BJ (cell line): ENCODE measurements at regions not wholly inside any gene's neighbourhood (a gene's known extent, or its start where the extent isn't known, plus 50 kb on each side); places are given as distances from the start of the nearest gene placed in this dataset.

Experiments used
- CTCF ChIA-PET: fragments of 350-600 bp; formaldehyde crosslinking; extraction: SDS; loops from one replicate; lab custom pipeline; 2021; ENCODE audit warnings: antibody characterized with exemption, inconsistent platforms; lab: Yijun Ruan, JAX
- POLR2A ChIA-PET: fragments of 300-600 bp; sonication (Branson Sonifier 250); formaldehyde crosslinking; extraction: SDS; loops from one replicate; lab custom pipeline; 2021; ENCODE audit warnings: antibody characterized with exemption; lab: Charles Lee
- DNase-seq: peaks from one replicate; pipeline ENCODE4 v3.0.0-alpha.2; 2011; ENCODE audit warnings: low read depth
- H3K27me3 ChIP-seq: 2 replicates; pipeline ENCODE4 v1.6.0; 2011; ENCODE audit warnings: low read length; ENCODE audit not compliant: control insufficient read depth, insufficient read depth
- H3K36me3 ChIP-seq: 2 replicates; pipeline ENCODE4 v1.5.1; 2011; ENCODE audit warnings: low read length; ENCODE audit not compliant: control insufficient read depth, insufficient read depth
- H3K4me3 ChIP-seq: 2 replicates; pipeline ENCODE4 v1.5.1; 2011; ENCODE audit warnings: low read depth, mild to moderate bottlenecking, control low read depth, low read length
- TF ChIP-seq, protein P1 (sequence below): IDR thresholded peaks from 2 replicates; pipeline ENCODE4 v1.5.1; 2011; ENCODE audit warnings: low read depth, mild to moderate bottlenecking, control low read depth, inconsistent platforms, low read length, moderate library complexity; ENCODE audit not compliant: insufficient read depth

DNA sequence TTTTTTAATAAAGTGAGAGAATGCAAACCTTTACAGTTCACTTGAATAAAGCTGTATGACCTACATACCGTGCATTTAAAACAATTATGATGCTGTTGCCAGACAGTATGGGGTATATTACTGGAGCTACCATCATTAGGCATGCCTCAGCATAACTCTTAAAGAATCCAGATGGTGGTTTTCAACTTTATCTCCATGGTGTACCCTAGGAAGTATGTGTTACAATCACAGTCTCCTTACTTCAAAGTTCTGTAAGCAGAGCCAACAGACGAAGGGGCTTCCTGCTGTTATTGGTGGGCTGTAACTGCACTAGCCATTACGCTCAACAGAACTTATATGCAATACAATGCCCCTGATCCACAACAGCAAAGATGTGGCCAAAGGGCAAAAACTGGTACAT lies 803.3 kb downstream of the DTWD2 start:
- Histone ChIP-seq H3K4me3 (no peak overlapping the region), H3K27me3 (no peaks in the 10 kb centered on the region), H3K36me3 (no peaks in the 10 kb centered on the region)
- TF ChIP-seq, protein P1, sequence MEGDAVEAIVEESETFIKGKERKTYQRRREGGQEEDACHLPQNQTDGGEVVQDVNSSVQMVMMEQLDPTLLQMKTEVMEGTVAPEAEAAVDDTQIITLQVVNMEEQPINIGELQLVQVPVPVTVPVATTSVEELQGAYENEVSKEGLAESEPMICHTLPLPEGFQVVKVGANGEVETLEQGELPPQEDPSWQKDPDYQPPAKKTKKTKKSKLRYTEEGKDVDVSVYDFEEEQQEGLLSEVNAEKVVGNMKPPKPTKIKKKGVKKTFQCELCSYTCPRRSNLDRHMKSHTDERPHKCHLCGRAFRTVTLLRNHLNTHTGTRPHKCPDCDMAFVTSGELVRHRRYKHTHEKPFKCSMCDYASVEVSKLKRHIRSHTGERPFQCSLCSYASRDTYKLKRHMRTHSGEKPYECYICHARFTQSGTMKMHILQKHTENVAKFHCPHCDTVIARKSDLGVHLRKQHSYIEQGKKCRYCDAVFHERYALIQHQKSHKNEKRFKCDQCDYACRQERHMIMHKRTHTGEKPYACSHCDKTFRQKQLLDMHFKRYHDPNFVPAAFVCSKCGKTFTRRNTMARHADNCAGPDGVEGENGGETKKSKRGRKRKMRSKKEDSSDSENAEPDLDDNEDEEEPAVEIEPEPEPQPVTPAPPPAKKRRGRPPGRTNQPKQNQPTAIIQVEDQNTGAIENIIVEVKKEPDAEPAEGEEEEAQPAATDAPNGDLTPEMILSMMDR: no peak
- ChIA-PET CTCF (interaction anchor here (2.6 kb wide), 1 partner anchor 9 kb away, joined by 10 read pairs; no protein-coding TSS in a partner anchor), POLR2A (no interaction called here)
- no peak for DNase-seq

DNA sequence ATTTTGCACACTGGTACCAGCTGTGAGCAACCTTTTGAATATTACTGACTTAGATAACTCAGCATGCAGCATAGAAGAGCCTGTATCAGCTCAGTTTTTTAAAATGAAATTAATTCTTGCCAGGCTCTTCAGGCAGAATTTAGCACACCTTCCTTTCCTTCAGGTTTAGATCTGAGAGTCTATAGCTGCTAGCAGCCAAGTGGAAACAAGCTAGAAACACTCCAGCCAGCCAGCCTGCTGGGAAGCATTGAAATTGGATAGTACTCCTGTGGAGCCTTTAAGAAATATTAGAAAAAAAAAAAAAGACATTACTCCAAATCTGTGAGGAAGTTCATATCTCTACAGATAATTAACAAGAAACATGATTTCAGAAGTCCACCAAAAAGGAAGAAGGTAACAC lies 812.2 kb downstream of the DTWD2 start:
- TF ChIP-seq, protein P1: no peak
- ChIA-PET CTCF (no interaction called here), POLR2A (no interaction called here)
- no peak overlapping the region for H3K4me3 ChIP-seq
- no peak for DNase-seq
- H3K36me3 ChIP-seq: no peaks in the 10 kb centered on the region
- no peaks in the 10 kb centered on the region for H3K27me3 ChIP-seq

DNA sequence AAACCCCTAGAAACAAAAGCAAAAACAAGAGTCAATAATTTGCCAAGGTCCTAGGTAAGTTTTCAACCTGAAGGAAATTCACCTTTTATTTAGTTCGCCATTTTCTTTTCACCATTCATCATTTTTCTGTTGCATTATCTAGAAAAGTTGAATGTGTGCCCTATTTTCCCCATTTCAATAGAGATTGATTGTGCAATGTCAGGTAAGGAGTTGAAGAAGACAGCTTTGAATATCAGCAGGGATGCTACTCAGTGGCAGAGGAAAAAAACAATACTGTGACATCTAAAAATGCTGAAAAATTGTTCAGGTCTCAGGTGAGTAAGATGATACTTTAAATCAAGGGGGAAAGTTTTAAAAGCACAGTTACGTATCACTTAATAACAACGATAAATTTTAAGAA lies 813.7 kb downstream of the DTWD2 start:
- Histone ChIP-seq H3K4me3 (no peak overlapping the region), H3K27me3 (no peaks in the 10 kb centered on the region), H3K36me3 (no peaks in the 10 kb centered on the region)
- ChIA-PET CTCF (interaction anchor here (0.8 kb wide), 1 partner anchor 8 kb away, joined by 3 read pairs; no protein-coding TSS in a partner anchor), POLR2A (no interaction called here)
- TF ChIP-seq, protein P1: no peak
- no peak for DNase-seq

DNA sequence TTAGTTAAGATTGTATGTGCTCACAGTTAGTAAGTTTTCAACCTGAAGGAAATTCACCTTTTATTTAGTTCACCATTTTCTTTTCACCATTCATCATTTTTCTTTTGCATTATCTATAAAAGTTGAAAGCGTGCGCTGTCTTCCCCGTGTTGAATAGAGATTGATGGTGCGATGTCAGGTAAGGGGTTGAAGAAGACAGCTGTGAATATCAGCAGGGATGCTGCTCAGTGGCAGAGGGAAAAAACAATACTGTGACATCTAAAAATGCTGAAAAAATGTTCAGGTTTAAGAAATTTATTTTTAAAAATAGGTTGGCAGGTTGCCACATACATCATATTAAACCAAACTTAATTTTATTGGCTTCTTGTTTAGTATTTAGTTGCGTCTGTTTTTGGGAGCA lies 815.0 kb downstream of the DTWD2 start:
- ChIA-PET CTCF (no interaction called here), POLR2A (no interaction called here)
- Histone ChIP-seq H3K27me3 (no peaks in the 10 kb centered on the region), H3K36me3 (no peaks in the 10 kb centered on the region), H3K4me3 (no peak overlapping the region)
- no peak for DNase-seq
- TF ChIP-seq, protein P1: no peak

DNA sequence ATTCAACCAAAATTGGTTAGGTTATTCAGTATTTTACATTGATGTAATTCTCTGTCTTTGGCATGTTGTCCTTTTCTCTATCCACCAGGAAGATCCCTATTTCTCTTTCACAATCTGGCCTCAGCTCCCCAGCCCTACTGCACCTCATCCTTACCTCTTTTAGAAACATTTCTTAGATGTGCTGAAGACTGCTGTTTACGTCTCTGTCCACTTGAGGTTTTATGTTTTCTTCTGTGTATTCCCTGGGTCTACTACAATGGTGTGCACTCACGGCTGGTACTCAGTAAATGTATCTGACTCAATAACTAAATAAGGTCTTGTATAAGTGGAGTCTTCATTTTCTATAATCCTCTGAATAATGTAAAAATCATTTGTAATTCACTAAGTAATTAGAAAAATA lies 822.7 kb downstream of the DTWD2 start:
- DNase-seq: no peak
- CTCF ChIA-PET: no interaction called here
- Histone ChIP-seq H3K36me3 (no peaks in the 10 kb centered on the region), H3K4me3 (no peak overlapping the region), H3K27me3 (no peaks in the 10 kb centered on the region)
- TF ChIP-seq, protein P1: no peak
- POLR2A ChIA-PET: no interaction called here
